CD4-positive, alpha-beta T cell (primary cell): ENCODE measurements at regions not wholly inside any gene's neighbourhood (a gene's known extent, or its start where the extent isn't known, plus 50 kb on each side); places are given as distances from the start of the nearest gene placed in this dataset.

Source experiments
- ATAC-seq: fragments of 200-7000 bp; cut with Tn5 transposase; one replicate; pipeline ENCODE4 v1.10.0; 2022; ENCODE audit warnings: mild to moderate bottlenecking; ENCODE audit not compliant: poor library complexity
- CTCF ChIA-PET: fragments of 350-600 bp; sonication (Branson Sonifier 250); formaldehyde crosslinking; loops from one replicate; lab custom pipeline; 2021; ENCODE audit warnings: antibody characterized with exemption, inconsistent platforms; lab: Charles Lee
- POLR2A ChIA-PET: fragments of 350-600 bp; sonication (Branson Sonifier 250); formaldehyde crosslinking; loops from one replicate; lab custom pipeline; 2021; ENCODE audit warnings: antibody characterized with exemption, inconsistent platforms; lab: Charles Lee
- DNase-seq, 14 experiments: peaks; one replicate each; pipeline ENCODE4 v3.0.0-alpha.2; 2013 to 2020; ENCODE audit warnings: mixed read lengths in 2 of 14
- H3K27ac ChIP-seq, 2 donors: one replicate each; pipeline versions ENCODE4 v1.5.1 to v1.7.0; 2013; ENCODE audit warnings: low read length in 2 of 2, low read depth in 1 of 2, mild to moderate bottlenecking in 1 of 2
- H3K27me3 ChIP-seq, 2 experiments: 1 replicate in 1 of 2; 2 replicates in 1 of 2; pipeline versions ENCODE4 v1.6.1 to v1.7.0; 2013; ENCODE audit warnings: low read length in 2 of 2, control low read depth in 1 of 2, mild to moderate bottlenecking in 1 of 2, moderate library complexity in 1 of 2; ENCODE audit not compliant: insufficient read depth in 2 of 2, control insufficient read depth in 1 of 2
- H3K36me3 ChIP-seq: one replicate; pipeline ENCODE4 v1.6.1; 2013; ENCODE audit warnings: low read length, control low read depth; ENCODE audit not compliant: insufficient read depth
- H3K4me1 ChIP-seq: one replicate; pipeline ENCODE4 v1.6.1; 2013; ENCODE audit warnings: low read length, control low read depth; ENCODE audit not compliant: insufficient read depth
- H3K4me3 ChIP-seq: one replicate; pipeline ENCODE4 v1.5.1; 2013; ENCODE audit warnings: mild to moderate bottlenecking, low read length, moderate library complexity
- H3K9me3 ChIP-seq, 2 experiments: 1 replicate in 1 of 2; 2 replicates in 1 of 2; pipeline versions ENCODE4 v1.6.1 to v1.7.0; 2013; ENCODE audit warnings: low read length in 2 of 2, mild to moderate bottlenecking in 2 of 2, control low read depth in 1 of 2, moderate library complexity in 1 of 2; ENCODE audit not compliant: control insufficient read depth in 1 of 2, insufficient read depth in 1 of 2
- H3K27ac Mint-ChIP-seq: one replicate; pipeline ENCODE4 v1.8.0; 2020; ENCODE audit warnings: mixed read lengths
- H3K27me3 Mint-ChIP-seq: one replicate; pipeline ENCODE4 v1.8.0; 2021; ENCODE audit warnings: mixed read lengths
- H3K36me3 Mint-ChIP-seq: one replicate; pipeline ENCODE4 v1.8.0; 2021; ENCODE audit warnings: low read depth, mixed read lengths
- H3K4me1 Mint-ChIP-seq: one replicate; pipeline ENCODE4 v1.8.0; 2021; ENCODE audit warnings: low read depth, mixed read lengths
- H3K4me3 Mint-ChIP-seq: one replicate; pipeline ENCODE4 v1.8.0; 2020; ENCODE audit warnings: mild to moderate bottlenecking, mixed read lengths
- H3K9me3 Mint-ChIP-seq: one replicate; pipeline ENCODE4 v1.8.0; 2020; ENCODE audit warnings: mixed read lengths
- intact Hi-C, 2 experiments: fragments of 100-400 bp; cut with DNase I in 1 of 2; cut with micrococcal nuclease in 1 of 2; formaldehyde crosslinking; loops; one replicate each; pipeline versions ENCODE4 v1.15.1 to v1.9.0; 2023 to 2025; cut with DNase I, micrococcal nuclease
- TF ChIP-seq, protein P1 (sequence below): fragments of 200-600 bp; IDR thresholded peaks from one replicate; pipeline ENCODE4 v1.8.0; 2022; ENCODE audit warnings: antibody characterized with exemption, mild to moderate bottlenecking

DNA sequence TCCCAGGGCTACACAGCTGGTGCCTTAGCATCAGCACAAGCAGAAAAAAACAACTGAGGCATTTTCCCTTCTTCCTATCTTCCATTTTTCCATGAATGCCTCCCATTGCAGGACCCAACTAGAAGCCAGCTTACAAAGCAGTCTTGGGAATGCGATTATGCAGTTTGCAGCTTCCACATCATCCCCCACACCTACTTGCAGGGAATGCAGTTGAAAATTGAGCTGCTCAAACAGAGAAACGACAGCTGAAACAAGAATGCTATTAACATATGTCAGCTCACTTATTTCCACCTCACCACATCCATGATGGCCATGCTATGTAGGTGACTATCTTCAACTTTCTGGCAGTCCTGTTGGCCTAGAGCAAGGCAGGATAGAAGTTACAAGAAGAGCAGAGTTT is 150.6 kb upstream of the KCTD3 start:
- Mint-ChIP-seq H3K4me1 (no peaks in the 10 kb centered on the region), H3K4me3 (no peak overlapping the region), H3K27ac (no peak overlapping the region), H3K36me3 (no peaks in the 10 kb centered on the region), H3K9me3 (no peaks in the 10 kb centered on the region), H3K27me3 (no peaks in the 10 kb centered on the region)
- Histone ChIP-seq H3K27ac (no peak overlapping the region), H3K4me3 (no peak overlapping the region), H3K4me1 (no peaks in the 10 kb centered on the region), H3K36me3 (no peaks in the 10 kb centered on the region), H3K27me3 (no peaks in the 10 kb centered on the region), H3K9me3 (no peaks in the 10 kb centered on the region)
- intact Hi-C loops = no loop called here
- DNase-seq (no peak), ATAC-seq (no peak)
- TF ChIP-seq, protein P1, sequence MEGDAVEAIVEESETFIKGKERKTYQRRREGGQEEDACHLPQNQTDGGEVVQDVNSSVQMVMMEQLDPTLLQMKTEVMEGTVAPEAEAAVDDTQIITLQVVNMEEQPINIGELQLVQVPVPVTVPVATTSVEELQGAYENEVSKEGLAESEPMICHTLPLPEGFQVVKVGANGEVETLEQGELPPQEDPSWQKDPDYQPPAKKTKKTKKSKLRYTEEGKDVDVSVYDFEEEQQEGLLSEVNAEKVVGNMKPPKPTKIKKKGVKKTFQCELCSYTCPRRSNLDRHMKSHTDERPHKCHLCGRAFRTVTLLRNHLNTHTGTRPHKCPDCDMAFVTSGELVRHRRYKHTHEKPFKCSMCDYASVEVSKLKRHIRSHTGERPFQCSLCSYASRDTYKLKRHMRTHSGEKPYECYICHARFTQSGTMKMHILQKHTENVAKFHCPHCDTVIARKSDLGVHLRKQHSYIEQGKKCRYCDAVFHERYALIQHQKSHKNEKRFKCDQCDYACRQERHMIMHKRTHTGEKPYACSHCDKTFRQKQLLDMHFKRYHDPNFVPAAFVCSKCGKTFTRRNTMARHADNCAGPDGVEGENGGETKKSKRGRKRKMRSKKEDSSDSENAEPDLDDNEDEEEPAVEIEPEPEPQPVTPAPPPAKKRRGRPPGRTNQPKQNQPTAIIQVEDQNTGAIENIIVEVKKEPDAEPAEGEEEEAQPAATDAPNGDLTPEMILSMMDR = no peak
- CTCF ChIA-PET = no interaction called here
- POLR2A ChIA-PET = no interaction called here

DNA sequence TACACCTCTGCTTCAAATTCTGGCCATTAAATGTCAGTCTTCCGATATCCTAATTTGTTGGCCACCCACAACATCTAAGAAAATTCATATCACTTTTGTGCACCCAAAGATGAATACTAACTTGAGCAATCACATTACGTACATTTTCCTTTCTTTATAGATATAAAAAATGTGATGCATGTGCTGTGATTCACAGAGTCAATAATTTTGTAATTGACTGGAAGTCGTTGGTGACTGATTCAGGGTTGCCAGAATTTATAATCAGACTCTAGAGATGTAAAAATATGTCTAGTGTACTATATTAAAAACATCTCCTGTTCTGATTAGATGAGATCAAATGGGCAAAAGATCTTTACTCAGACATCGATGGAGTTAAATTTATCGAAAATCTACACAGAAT is 150.0 kb upstream of the KCTD3 start:
- DNase-seq (no peak), ATAC-seq (no peak)
- Mint-ChIP-seq H3K4me1 (no peaks in the 10 kb centered on the region), H3K36me3 (no peaks in the 10 kb centered on the region), H3K9me3 (no peaks in the 10 kb centered on the region), H3K27me3 (no peaks in the 10 kb centered on the region), H3K4me3 (no peak overlapping the region), H3K27ac (no peak overlapping the region)
- Histone ChIP-seq H3K4me1 (no peaks in the 10 kb centered on the region), H3K27me3 (no peaks in the 10 kb centered on the region), H3K36me3 (no peaks in the 10 kb centered on the region), H3K9me3 (no peaks in the 10 kb centered on the region), H3K27ac (no peak overlapping the region), H3K4me3 (no peak overlapping the region)
- TF ChIP-seq, protein P1 = no peak
- intact Hi-C loops = no loop called here
- POLR2A ChIA-PET = no interaction called here
- CTCF ChIA-PET = no interaction called here

DNA sequence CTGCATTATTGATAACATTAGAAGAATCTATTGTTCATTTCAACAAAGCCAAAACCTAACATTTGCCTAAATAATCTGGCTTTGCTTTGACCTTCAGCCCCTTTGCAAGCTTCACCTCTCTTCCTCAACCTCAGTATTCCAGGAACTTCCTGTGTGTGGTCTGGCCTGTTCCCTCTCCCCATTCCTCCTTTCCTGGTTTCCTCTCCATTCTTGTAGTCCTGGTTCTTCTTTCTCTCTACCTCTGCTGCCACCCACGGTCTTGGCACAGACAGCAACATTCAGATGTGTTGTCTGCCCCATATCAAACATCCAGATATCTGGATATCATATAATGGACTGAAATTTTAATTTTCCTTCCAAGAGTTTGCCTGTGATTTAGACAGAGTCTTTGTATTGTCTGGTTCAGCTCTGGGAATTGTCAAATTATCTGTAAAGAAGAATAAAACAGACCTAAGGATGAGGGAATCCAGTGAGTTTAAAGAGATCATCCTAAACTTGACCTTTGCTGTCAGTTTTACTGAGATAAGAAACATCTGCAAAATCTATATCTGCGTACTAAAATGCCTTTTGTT is 148.1 kb upstream of the KCTD3 start:
- no peaks in the 10 kb centered on the region for H3K9me3 ChIP-seq
- intact Hi-C loops = no loop called here
- H3K4me1 Mint-ChIP-seq = no peaks in the 10 kb centered on the region
- H3K4me1 ChIP-seq = no peaks in the 10 kb centered on the region
- no peaks in the 10 kb centered on the region for H3K36me3 ChIP-seq
- no peak overlapping the region for H3K27ac ChIP-seq
- CTCF ChIA-PET = no interaction called here
- H3K27ac Mint-ChIP-seq = no peak overlapping the region
- POLR2A ChIA-PET = no interaction called here
- H3K4me3 ChIP-seq = no peak overlapping the region
- DNase-seq (no peak), ATAC-seq (no peak)
- TF ChIP-seq, protein P1 = no peak
- no peaks in the 10 kb centered on the region for H3K9me3 Mint-ChIP-seq
- H3K4me3 Mint-ChIP-seq = no peak overlapping the region
- H3K27me3 ChIP-seq = no peaks in the 10 kb centered on the region
- no peaks in the 10 kb centered on the region for H3K27me3 Mint-ChIP-seq
- no peaks in the 10 kb centered on the region for H3K36me3 Mint-ChIP-seq
